Mesodermal cell (in vitro differentiated cells): ENCODE measurements at regions not wholly inside any gene's neighbourhood (a gene's known extent, or its start where the extent isn't known, plus 50 kb on each side); places are given as distances from the start of the nearest gene placed in this dataset.
"Not testable (repeated sequence)": the region's sequence is repeated elsewhere in the genome, so short reads cannot be mapped to it uniquely, and the experiment has no call there.

Experiments
- H3K27ac ChIP-seq: 2 replicates; pipeline ENCODE4 v1.7.0; 2013; ENCODE audit warnings: mild to moderate bottlenecking, low read depth, low read length, moderate library complexity; ENCODE audit not compliant: severe bottlenecking
- H3K36me3 ChIP-seq: 2 replicates; pipeline ENCODE4 v1.7.1; 2013; ENCODE audit warnings: mild to moderate bottlenecking, low read length, moderate library complexity; ENCODE audit not compliant: control insufficient read depth, insufficient read depth
- H3K4me1 ChIP-seq: one replicate; pipeline ENCODE4 v1.7.1; 2013; ENCODE audit warnings: mild to moderate bottlenecking, low read length; ENCODE audit not compliant: insufficient read depth, control insufficient read depth, poor library complexity, severe bottlenecking
- H3K4me3 ChIP-seq: 2 replicates; pipeline ENCODE4 v1.7.0; 2013; ENCODE audit warnings: low read length, control low read depth, mild to moderate bottlenecking; ENCODE audit not compliant: insufficient read depth, poor library complexity, severe bottlenecking; ENCODE audit errors: extremely low read depth
- H3K9me3 ChIP-seq: 2 replicates; pipeline ENCODE4 v1.7.1; 2013; ENCODE audit warnings: mild to moderate bottlenecking, low read length, moderate library complexity; ENCODE audit not compliant: control insufficient read depth
- WGBS, 2 experiments: methylation state at CpG; one replicate each; pipeline ENCODE4 v1.1.5; 2013; ENCODE audit warnings: missing lambda C conversion rate in 2 of 2; ENCODE audit not compliant: insufficient coverage in 2 of 2; 5-methylcytosine and 5-hydroxymethylcytosine counted together

DNA sequence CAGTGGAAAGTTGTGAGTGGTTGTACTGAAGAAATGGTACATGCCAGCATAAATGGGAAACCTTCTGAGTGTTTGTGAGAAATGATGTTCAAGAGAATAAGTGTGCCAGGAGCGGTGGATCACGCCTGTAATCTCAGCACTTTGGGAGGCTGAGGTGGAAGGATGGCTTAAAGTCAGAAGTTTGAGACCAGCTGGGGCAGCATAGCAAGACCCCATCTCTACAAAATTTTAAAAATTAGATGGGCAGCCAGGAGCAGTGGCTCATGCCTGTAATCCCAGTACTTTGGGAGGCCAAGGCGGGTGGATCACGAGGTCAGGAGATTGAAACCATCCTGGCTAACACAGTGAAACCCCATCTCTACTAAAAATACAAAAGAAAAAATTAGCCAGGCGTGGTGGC, 63.5 kb upstream of the TNRC6A start:
- H3K4me3 ChIP-seq, H3K9me3 ChIP-seq, H3K27ac ChIP-seq, H3K36me3 ChIP-seq: not testable (repeated sequence)
- peaks cover 22% of the 10 kb centered on the region for H3K4me1 ChIP-seq
- WGBS, 2 experiments = 100% methylated on average over 2 to 3 of the region's 5 CpGs

- Histone ChIP-seq H3K36me3 (no peaks in the 10 kb centered on the region), H3K4me3 (no peak overlapping the region), H3K27ac (no peak overlapping the region), H3K9me3 (no peaks in the 10 kb centered on the region), H3K4me1 (peaks cover 22% of the 10 kb centered on the region)
- 100% methylated on average over 1 of the region's 4 CpGs for WGBS, 2 experiments
These were observed 62.1 kb upstream of the TNRC6A start for GRCh38 chr16:24667244-24667764.

DNA sequence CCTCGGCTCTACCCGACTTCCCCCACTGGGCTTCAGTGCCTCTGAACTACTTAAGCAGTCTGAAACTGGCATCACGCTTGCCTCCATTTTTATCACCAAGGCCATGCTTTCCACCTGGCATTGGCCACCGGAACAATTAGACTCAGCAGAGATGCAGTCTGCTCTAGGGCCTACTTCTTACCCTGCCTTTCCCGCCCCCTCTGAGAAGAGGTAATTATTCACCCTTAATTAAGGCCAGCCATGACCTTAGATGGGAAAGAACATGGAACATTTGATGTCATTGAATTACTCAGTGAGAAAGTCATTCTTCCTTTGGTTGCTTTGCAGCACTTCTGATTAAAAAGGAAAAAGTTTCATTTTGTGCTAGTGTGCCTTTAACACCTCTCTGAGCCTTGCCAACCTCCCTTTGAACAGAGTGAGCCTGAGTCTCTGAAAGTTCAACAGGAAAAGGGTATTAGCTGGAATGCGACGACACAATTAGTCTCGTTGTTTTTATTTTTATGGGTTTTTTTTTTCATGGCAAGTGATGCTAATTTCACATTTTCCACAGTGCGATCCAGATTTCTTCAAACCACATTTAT, 60.9 kb upstream of the TNRC6A start:
- Histone ChIP-seq H3K9me3 (no peaks in the 10 kb centered on the region), H3K36me3 (no peaks in the 10 kb centered on the region), H3K4me3 (no peak overlapping the region), H3K4me1 (peaks cover 22% of the 10 kb centered on the region), H3K27ac (peak overlapping the region; percentile 92)
- 91 to 93% methylated on average over 4 to 5 of the region's 9 CpGs for WGBS, 2 experiments

GRCh38 chr16:24670623-24671454, 58.6 kb upstream of the TNRC6A start:
- Histone ChIP-seq H3K9me3 (no peaks in the 10 kb centered on the region), H3K36me3 (no peaks in the 10 kb centered on the region), H3K4me3 (no peak overlapping the region), H3K27ac (peak overlapping the region; percentile 49), H3K4me1 (peaks cover 22% of the 10 kb centered on the region)
- WGBS, 2 experiments = 63 to 64% methylated on average over 17 to 20 of the region's 22 CpGs

GRCh38 chr16:24671455-24671954, 57.9 kb upstream of the TNRC6A start:
- no peak overlapping the region for H3K27ac ChIP-seq
- H3K4me1 ChIP-seq = peaks cover 22% of the 10 kb centered on the region
- H3K4me3 ChIP-seq = no peak overlapping the region
- H3K9me3 ChIP-seq = no peaks in the 10 kb centered on the region
- no peaks in the 10 kb centered on the region for H3K36me3 ChIP-seq
- WGBS, 2 experiments = 94 to 95% methylated on average over 9 to 10 of the region's 10 CpGs

- H3K36me3 ChIP-seq = no peaks in the 10 kb centered on the region
- no peaks in the 10 kb centered on the region for H3K9me3 ChIP-seq
- no peak overlapping the region for H3K4me3 ChIP-seq
- no peak overlapping the region for H3K27ac ChIP-seq
- H3K4me1 ChIP-seq = peaks cover 22% of the 10 kb centered on the region
- WGBS, 2 experiments = 92 to 100% methylated on average over 2 of the region's 3 CpGs
These were observed 56.3 kb upstream of the TNRC6A start for GRCh38 chr16:24673155-24673554.

DNA sequence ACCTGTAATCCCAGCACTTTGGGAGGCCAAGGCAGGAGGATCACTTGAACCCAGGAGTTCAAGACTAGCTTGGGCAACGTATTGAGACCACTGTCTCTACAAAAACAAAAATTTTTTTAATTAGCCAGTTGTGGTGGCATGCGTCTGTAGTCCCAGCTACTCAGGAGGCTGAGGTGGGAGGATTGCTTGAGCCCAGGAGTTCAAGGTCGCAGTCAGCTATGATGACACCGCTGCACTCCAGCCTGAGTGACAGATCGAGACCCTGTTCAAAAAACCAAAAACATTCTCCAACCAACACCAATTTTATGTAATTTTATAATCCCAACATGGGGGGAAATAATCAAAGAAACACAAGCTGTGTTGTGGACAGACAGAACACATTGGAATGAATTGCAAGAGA, 54.6 kb upstream of the TNRC6A start:
- Histone ChIP-seq H3K9me3 (no peaks in the 10 kb centered on the region), H3K4me3 (no peak overlapping the region), H3K4me1 (peaks cover 10% of the 10 kb centered on the region), H3K27ac (no peak overlapping the region), H3K36me3 (no peaks in the 10 kb centered on the region)
- 100% methylated on average over 1 to 3 of the region's 5 CpGs for WGBS, 2 experiments

DNA sequence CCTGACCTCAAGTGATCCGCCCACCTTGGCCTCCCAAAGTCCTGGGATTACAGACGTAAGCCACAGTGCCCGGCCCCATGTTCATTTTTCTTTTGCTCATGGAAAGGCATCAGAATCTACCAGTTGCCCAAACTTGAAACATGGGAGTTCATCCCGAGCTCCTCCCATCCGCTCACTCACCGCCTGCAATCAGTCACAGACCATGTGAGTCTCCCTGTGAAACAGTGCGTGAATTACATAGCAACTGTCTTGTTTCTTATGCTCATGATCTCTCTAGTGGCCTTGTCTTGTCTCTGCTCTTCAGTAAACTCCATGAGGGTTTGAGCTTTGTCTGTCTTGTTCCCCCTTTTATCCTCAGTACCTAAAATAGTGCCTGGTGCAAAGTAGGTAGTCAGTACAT, 52.1 kb upstream of the TNRC6A start:
- H3K9me3 ChIP-seq = no peaks in the 10 kb centered on the region
- H3K27ac ChIP-seq = no peak overlapping the region
- H3K36me3 ChIP-seq = no peaks in the 10 kb centered on the region
- 93 to 94% methylated on average over 7 of the region's 7 CpGs for WGBS, 2 experiments
- H3K4me3 ChIP-seq = no peak overlapping the region
- no peaks in the 10 kb centered on the region for H3K4me1 ChIP-seq
